H1 (cell line): ENCODE measurements at regions not wholly inside any gene's neighbourhood (a gene's known extent, or its start where the extent isn't known, plus 50 kb on each side); places are given as distances from the start of the nearest gene placed in this dataset.

Experiments
- CTCF ChIA-PET: fragments of 300-600 bp; sonication (Branson Sonifier 250); formaldehyde crosslinking; loops from one replicate; lab custom pipeline; 2021; ENCODE audit not compliant: partially characterized antibody; lab: Charles Lee
- POLR2A ChIA-PET: fragments of 300-600 bp; sonication (Branson Sonifier 250); formaldehyde crosslinking; loops from one replicate; lab custom pipeline; 2021; ENCODE audit warnings: inconsistent platforms; ENCODE audit not compliant: partially characterized antibody; lab: Charles Lee
- DNase-seq, 2 experiments: peaks; one replicate each; pipeline versions ENCODE4 v3.0.0 to v3.0.0-alpha.2; 2010 to 2022; ENCODE audit warnings: low spot score in 2 of 2, low read depth in 1 of 2, mixed read lengths in 1 of 2
- FAIRE-seq: peaks from 2 replicates; lab custom pipeline; 2011; peaks lifted over from hg19 to GRCh38; lab: Jason Lieb, UNC
- H2AFZ ChIP-seq: 2 replicates; pipeline ENCODE4 v1.8.1; 2012; ENCODE audit warnings: low read length, inconsistent platforms
- H2AK5ac ChIP-seq: 2 replicates; pipeline ENCODE4 v1.6.1; 2013; ENCODE audit warnings: low read depth, low read length
- H2BK120ac ChIP-seq: replicated peaks from 2 replicates; pipeline ENCODE3; 2013; ENCODE audit warnings: low read depth, low read length, inconsistent platforms
- H2BK12ac ChIP-seq: 2 replicates; pipeline ENCODE4 v1.6.1; 2013; ENCODE audit warnings: low read depth, low read length
- H2BK15ac ChIP-seq: 2 replicates; pipeline ENCODE4 v1.6.1; 2013; ENCODE audit warnings: low read length
- H2BK20ac ChIP-seq: 2 replicates; pipeline ENCODE4 v1.6.1; 2013; ENCODE audit warnings: low read length
- H2BK5ac ChIP-seq: 2 replicates; pipeline ENCODE4 v1.6.1; 2013; ENCODE audit warnings: low read depth, low read length
- H3K14ac ChIP-seq: 2 replicates; pipeline ENCODE4 v1.6.1; 2013; ENCODE audit warnings: inconsistent platforms; ENCODE audit not compliant: insufficient read length
- H3K18ac ChIP-seq: 2 replicates; pipeline ENCODE4 v1.6.1; 2013; ENCODE audit warnings: low read length; ENCODE audit errors: extremely low read depth
- H3K23ac ChIP-seq: 2 replicates; pipeline ENCODE4 v1.6.1; 2013; ENCODE audit warnings: inconsistent platforms; ENCODE audit not compliant: insufficient read length
- H3K23me2 ChIP-seq: 2 replicates; pipeline ENCODE4 v1.6.1; 2013; ENCODE audit warnings: low read depth, low read length
- H3K27ac ChIP-seq: 2 replicates; pipeline ENCODE4 v1.6.1; 2011; ENCODE audit warnings: low read depth, low read length, inconsistent platforms
- H3K27me3 ChIP-seq, 4 experiments: replicated peaks in 1 of 4; 1 replicate in 1 of 4; 2 replicates in 3 of 4; pipeline versions ENCODE4 v1.6.1 to v1.8.1; 2011 to 2013; ENCODE audit warnings: low read length in 3 of 4, mild to moderate bottlenecking in 3 of 4, inconsistent platforms in 2 of 4, mixed read lengths in 2 of 4, moderate library complexity in 1 of 4; ENCODE audit not compliant: control insufficient read depth in 3 of 4, insufficient read depth in 3 of 4; ENCODE audit errors: extremely low read depth in 1 of 4
- H3K36me3 ChIP-seq, 4 experiments: 2 replicates each; pipeline versions ENCODE4 v1.6.1 to v1.8.1; 2011 to 2013; ENCODE audit warnings: mild to moderate bottlenecking in 4 of 4, low read length in 3 of 4, moderate library complexity in 2 of 4, control low read depth in 1 of 4, inconsistent platforms in 1 of 4; ENCODE audit not compliant: insufficient read depth in 4 of 4, control insufficient read depth in 2 of 4
- H3K4ac ChIP-seq: replicated peaks from 2 replicates; pipeline ENCODE3; 2013; ENCODE audit warnings: low read length, low read depth, mixed read lengths, inconsistent platforms; ENCODE audit not compliant: insufficient read length
- H3K4me1 ChIP-seq, 4 experiments: replicated peaks in 1 of 4; 1 replicate in 1 of 4; 2 replicates in 3 of 4; pipeline versions ENCODE4 v1.6.1 to v1.8.1; 2011 to 2013; ENCODE audit warnings: low read length in 3 of 4, inconsistent platforms in 2 of 4, mixed read lengths in 1 of 4; ENCODE audit not compliant: insufficient read depth in 4 of 4, control insufficient read depth in 3 of 4
- H3K4me2 ChIP-seq, 2 experiments: 2 replicates each; pipeline versions ENCODE4 v1.6.1 to v1.8.1; 2011 to 2013; ENCODE audit warnings: low read depth in 2 of 2, low read length in 2 of 2, control low read depth in 1 of 2, inconsistent platforms in 1 of 2, mild to moderate bottlenecking in 1 of 2; ENCODE audit not compliant: insufficient read depth in 1 of 2
- H3K4me3 ChIP-seq, 4 experiments: fragments of 200-600, 300-600 bp in 1 of 4; sonication (generic), shearing (Covaris generic), sonication (Bioruptor Twin) in 1 of 4; 2 replicates each; pipeline versions ENCODE4 v1.5.1 to v1.8.1; 2011 to 2016; ENCODE audit warnings: low read length in 4 of 4, low read depth in 3 of 4, control low read depth in 2 of 4, inconsistent platforms in 2 of 4, mild to moderate bottlenecking in 2 of 4, mixed read lengths in 1 of 4, moderate library complexity in 1 of 4; ENCODE audit not compliant: insufficient read depth in 2 of 4; ENCODE audit errors: extremely low read depth in 1 of 4
- H3K56ac ChIP-seq: replicated peaks from 2 replicates; pipeline ENCODE3; 2013; ENCODE audit warnings: low read depth, mild to moderate bottlenecking, mixed read lengths, low read length, inconsistent platforms; ENCODE audit not compliant: insufficient read length
- H3K79me1 ChIP-seq: 2 replicates; pipeline ENCODE4 v1.6.1; 2013; ENCODE audit warnings: low read depth, low read length, control low read depth
- H3K79me2 ChIP-seq, 2 experiments: 2 replicates each; pipeline versions ENCODE4 v1.6.1 to v1.8.1; 2012 to 2013; ENCODE audit warnings: low read length in 2 of 2, mild to moderate bottlenecking in 2 of 2, inconsistent platforms in 1 of 2; ENCODE audit not compliant: insufficient read depth in 2 of 2, control insufficient read depth in 1 of 2
- H3K9ac ChIP-seq, 4 experiments: replicated peaks in 1 of 4; 1 replicate in 1 of 4; 2 replicates in 3 of 4; pipeline versions ENCODE4 v1.6.1 to v1.8.1; 2011 to 2013; ENCODE audit warnings: low read depth in 3 of 4, low read length in 3 of 4, control low read depth in 2 of 4, mild to moderate bottlenecking in 2 of 4, moderate library complexity in 2 of 4, inconsistent platforms in 1 of 4; ENCODE audit errors: extremely low read depth in 1 of 4
- H3K9me3 ChIP-seq, 2 experiments: 2 replicates each; pipeline versions ENCODE4 v1.6.1 to v1.8.1; 2012 to 2013; ENCODE audit warnings: mild to moderate bottlenecking in 2 of 2, moderate library complexity in 2 of 2, control low read depth in 1 of 2, inconsistent platforms in 1 of 2, low read depth in 1 of 2, low read length in 1 of 2, mixed read lengths in 1 of 2; ENCODE audit not compliant: insufficient read depth in 2 of 2
- H4K20me1 ChIP-seq, 2 experiments: replicated peaks in 1 of 2; 2 replicates each; pipeline versions ENCODE3 to v1.8.1; 2011 to 2013; ENCODE audit warnings: inconsistent platforms in 2 of 2, low read length in 2 of 2, mild to moderate bottlenecking in 1 of 2; ENCODE audit not compliant: insufficient read depth in 2 of 2, control insufficient read depth in 1 of 2
- H4K5ac ChIP-seq: 2 replicates; pipeline ENCODE4 v1.6.1; 2013; ENCODE audit warnings: low read length, low read depth, mixed read lengths, inconsistent platforms; ENCODE audit not compliant: insufficient read length
- H4K8ac ChIP-seq: 2 replicates; pipeline ENCODE4 v1.8.0; 2013; ENCODE audit warnings: mild to moderate bottlenecking, moderate library complexity, low read length, inconsistent platforms; ENCODE audit not compliant: insufficient read depth; ENCODE audit errors: extremely low read depth
- H4K91ac ChIP-seq: replicated peaks from 2 replicates; pipeline ENCODE3; 2013; ENCODE audit warnings: low read length, mixed read lengths, inconsistent platforms; ENCODE audit not compliant: insufficient read length
- CREB1 ChIP-seq: IDR thresholded peaks from 2 replicates; pipeline ENCODE4 v1.6.1; 2012; ENCODE audit warnings: inconsistent platforms
- EGR1 ChIP-seq: IDR thresholded peaks from 2 replicates; pipeline ENCODE4 v1.6.1; 2011; ENCODE audit warnings: low read depth, low read length, borderline replicate concordance
- EP300 ChIP-seq, 2 experiments: IDR thresholded peaks; 1 replicate in 1 of 2; 2 replicates in 1 of 2; pipeline ENCODE4 v1.6.1; 2011 to 2012; ENCODE audit warnings: low read depth in 2 of 2, low read length in 2 of 2, mild to moderate bottlenecking in 2 of 2, borderline replicate concordance in 1 of 2, inconsistent platforms in 1 of 2, moderate library complexity in 1 of 2
- HDAC2 ChIP-seq, 2 experiments: fragments of 300-600 bp in 1 of 2; sonication (generic) in 1 of 2; IDR thresholded peaks; 2 replicates each; pipeline ENCODE4 v1.6.1; 2011 to 2012; ENCODE audit warnings: low read depth in 2 of 2, low read length in 2 of 2, mild to moderate bottlenecking in 2 of 2, moderate library complexity in 2 of 2, borderline replicate concordance in 1 of 2, inconsistent platforms in 1 of 2
- JUN ChIP-seq: IDR thresholded peaks from 2 replicates; pipeline ENCODE4 v1.6.1; 2011; ENCODE audit warnings: low read depth, mild to moderate bottlenecking, improper control_type of control experiment, low read length
- SRF ChIP-seq: IDR thresholded peaks from 2 replicates; pipeline ENCODE4 v1.6.1; 2011; ENCODE audit warnings: mild to moderate bottlenecking, low read depth, low read length, moderate library complexity
- TBP ChIP-seq: IDR thresholded peaks from 2 replicates; pipeline ENCODE4 v1.6.1; 2011; ENCODE audit warnings: low read depth, low read length, improper control_type of control experiment
- WGBS, 2 experiments: shearing (Covaris generic) in 1 of 2; methylation state at CpG; one replicate each; pipeline versions ENCODE4 v1.1.6 to v1.1.7; 2013 to 2015; ENCODE audit warnings: low lambda C conversion rate in 2 of 2, mixed read lengths in 2 of 2, inconsistent platforms in 1 of 2, low coverage in 1 of 2, missing lambda C conversion rate in 1 of 2; ENCODE audit not compliant: insufficient replicate concordance in 2 of 2, insufficient coverage in 1 of 2, insufficient read length in 1 of 2; ENCODE audit errors: extremely low coverage in 1 of 2, missing lambda C conversion rate in 1 of 2; 5-methylcytosine and 5-hydroxymethylcytosine counted together
- TF ChIP-seq, protein P1 (sequence below): IDR thresholded peaks from 2 replicates; pipeline ENCODE4 v1.6.1; 2011; ENCODE audit warnings: low read length, improper control_type of control experiment
- TF ChIP-seq, protein P2 (sequence below), 3 experiments: IDR thresholded peaks; 1 replicate in 2 of 3; 2 replicates in 1 of 3; pipeline versions ENCODE4 v1.5.1 to v1.6.1; 2011; ENCODE audit warnings: low read length in 3 of 3, mild to moderate bottlenecking in 3 of 3, inconsistent platforms in 2 of 3, low read depth in 1 of 3, moderate library complexity in 1 of 3; ENCODE audit not compliant: insufficient read depth in 1 of 3; ENCODE audit errors: control extremely low read depth in 1 of 3
- TF ChIP-seq, protein P3 (sequence below): IDR thresholded peaks from 2 replicates; pipeline ENCODE4 v1.6.1; 2011; ENCODE audit warnings: low read depth, mild to moderate bottlenecking, low read length; ENCODE audit not compliant: insufficient read depth

DNA sequence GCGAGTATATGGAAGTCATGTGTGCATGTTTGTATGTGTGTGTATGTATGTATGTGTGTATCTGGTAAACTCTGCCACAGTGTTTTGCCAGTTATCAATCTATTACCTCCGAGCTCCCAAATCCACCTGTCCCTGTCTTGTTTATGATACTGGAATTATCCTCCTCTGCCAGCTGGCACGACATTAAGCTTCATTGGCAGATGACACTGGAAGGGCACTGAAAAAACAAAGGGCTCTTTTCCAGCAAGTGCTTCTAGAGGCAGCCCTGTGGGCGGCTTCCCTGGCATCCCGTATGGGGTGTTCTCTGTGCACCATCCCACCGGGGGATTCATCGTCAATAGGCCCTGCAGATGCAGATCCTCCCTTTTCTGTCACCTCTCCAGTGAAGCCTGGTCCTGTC, 221.5 kb downstream of the MSX2 start:
- H3K4me3 ChIP-seq = no peak overlapping the region
- H3K4me2 ChIP-seq = no peak overlapping the region
- H2BK120ac ChIP-seq = no peak overlapping the region
- H3K36me3 ChIP-seq = no peaks in the 10 kb centered on the region
- no peak overlapping the region for H2BK15ac ChIP-seq
- no peak overlapping the region for H2BK5ac ChIP-seq
- no peaks in the 10 kb centered on the region for H4K20me1 ChIP-seq
- H3K18ac ChIP-seq = no peak overlapping the region
- H4K8ac ChIP-seq = no peak overlapping the region
- CTCF ChIA-PET = interaction anchor here (0.7 to 1.3 kb wide), 3 partner anchors 9 to 519 kb away, joined by 3 to 6 read pairs (median 4); no protein-coding TSS in a partner anchor
- no peaks in the 10 kb centered on the region for H3K27me3 ChIP-seq
- 90% methylated on average over 7 of the region's 7 CpGs; no CpG with 5 or more reads in 1 of the 2 experiments for WGBS, 2 experiments
- no peak overlapping the region for H2BK20ac ChIP-seq
- H3K56ac ChIP-seq = no peak overlapping the region
- H3K9me3 ChIP-seq = no peaks in the 10 kb centered on the region
- H2AK5ac ChIP-seq = no peak overlapping the region
- DNase-seq (no peak), FAIRE-seq (no peak)
- no peaks in the 10 kb centered on the region for H3K4me1 ChIP-seq
- POLR2A ChIA-PET = no interaction called here
- no peak overlapping the region for H3K27ac ChIP-seq
- H2BK12ac ChIP-seq = no peak overlapping the region
- no peak overlapping the region for H4K5ac ChIP-seq
- H3K79me1 ChIP-seq = no peaks in the 10 kb centered on the region
- no peak overlapping the region for H3K9ac ChIP-seq
- no peak overlapping the region for H2AFZ ChIP-seq
- no peaks in the 10 kb centered on the region for H3K79me2 ChIP-seq
- no peak overlapping the region for H3K4ac ChIP-seq
- no peak overlapping the region for H3K23ac ChIP-seq
- no peak overlapping the region for H3K14ac ChIP-seq
- H4K91ac ChIP-seq = no peak overlapping the region
- no peaks in the 10 kb centered on the region; the same call in 1 of the 2 replicates for H3K23me2 ChIP-seq
- no peak for TF ChIP-seq TBP
- TF ChIP-seq EP300 (IDR thresholded peaks at IDR 0.05; ENCODE audit: borderline replicate concordance in 1 of 2, low read depth in 2 of 2, low read length in 2 of 2) = no peak
- no peak for TF ChIP-seq CREB1
- TF ChIP-seq, protein P1, sequence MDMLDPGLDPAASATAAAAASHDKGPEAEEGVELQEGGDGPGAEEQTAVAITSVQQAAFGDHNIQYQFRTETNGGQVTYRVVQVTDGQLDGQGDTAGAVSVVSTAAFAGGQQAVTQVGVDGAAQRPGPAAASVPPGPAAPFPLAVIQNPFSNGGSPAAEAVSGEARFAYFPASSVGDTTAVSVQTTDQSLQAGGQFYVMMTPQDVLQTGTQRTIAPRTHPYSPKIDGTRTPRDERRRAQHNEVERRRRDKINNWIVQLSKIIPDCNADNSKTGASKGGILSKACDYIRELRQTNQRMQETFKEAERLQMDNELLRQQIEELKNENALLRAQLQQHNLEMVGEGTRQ = no peak
- TF ChIP-seq SRF = no peak
- TF ChIP-seq HDAC2 (IDR thresholded peaks at IDR 0.05; ENCODE audit: borderline replicate concordance in 1 of 2, low read depth in 2 of 2, low read length in 2 of 2) = no peak
- TF ChIP-seq JUN = no peak
- TF ChIP-seq, protein P2, sequence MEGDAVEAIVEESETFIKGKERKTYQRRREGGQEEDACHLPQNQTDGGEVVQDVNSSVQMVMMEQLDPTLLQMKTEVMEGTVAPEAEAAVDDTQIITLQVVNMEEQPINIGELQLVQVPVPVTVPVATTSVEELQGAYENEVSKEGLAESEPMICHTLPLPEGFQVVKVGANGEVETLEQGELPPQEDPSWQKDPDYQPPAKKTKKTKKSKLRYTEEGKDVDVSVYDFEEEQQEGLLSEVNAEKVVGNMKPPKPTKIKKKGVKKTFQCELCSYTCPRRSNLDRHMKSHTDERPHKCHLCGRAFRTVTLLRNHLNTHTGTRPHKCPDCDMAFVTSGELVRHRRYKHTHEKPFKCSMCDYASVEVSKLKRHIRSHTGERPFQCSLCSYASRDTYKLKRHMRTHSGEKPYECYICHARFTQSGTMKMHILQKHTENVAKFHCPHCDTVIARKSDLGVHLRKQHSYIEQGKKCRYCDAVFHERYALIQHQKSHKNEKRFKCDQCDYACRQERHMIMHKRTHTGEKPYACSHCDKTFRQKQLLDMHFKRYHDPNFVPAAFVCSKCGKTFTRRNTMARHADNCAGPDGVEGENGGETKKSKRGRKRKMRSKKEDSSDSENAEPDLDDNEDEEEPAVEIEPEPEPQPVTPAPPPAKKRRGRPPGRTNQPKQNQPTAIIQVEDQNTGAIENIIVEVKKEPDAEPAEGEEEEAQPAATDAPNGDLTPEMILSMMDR (IDR thresholded peaks at IDR 0.05; ENCODE audit: control extremely low read depth in 1 of 3, insufficient read depth in 1 of 3, low read depth in 1 of 3, low read length in 3 of 3) = no peak
- TF ChIP-seq, protein P3, sequence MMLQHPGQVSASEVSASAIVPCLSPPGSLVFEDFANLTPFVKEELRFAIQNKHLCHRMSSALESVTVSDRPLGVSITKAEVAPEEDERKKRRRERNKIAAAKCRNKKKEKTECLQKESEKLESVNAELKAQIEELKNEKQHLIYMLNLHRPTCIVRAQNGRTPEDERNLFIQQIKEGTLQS = no peak
- no peak for TF ChIP-seq EGR1
